ENCODE measurements at regions not wholly inside any gene's neighbourhood (a gene's known extent, or its start where the extent isn't known, plus 50 kb on each side); places are given as distances from the start of the nearest gene placed in this dataset.

GRCh38 chr2:191515551-191515950 lies 162.4 kb upstream of the NABP1 start:
- H4K20me1 ChIP-seq (ENCODE audit: insufficient read depth), result no peaks in the 10 kb centered on the region
- TF ChIP-seq CTCF (conservative IDR thresholded peaks at IDR 0.05; ENCODE audit: low read depth, low read length), result no peak
- H3K4me3 ChIP-seq (IDR thresholded peaks at IDR 0.05; ENCODE audit: insufficient read depth, low read depth, low read length), result no peak overlapping the region
- no peaks in the 10 kb centered on the region for H3K79me2 ChIP-seq (ENCODE audit: insufficient read depth, low read depth)
- H3K4me1 ChIP-seq (ENCODE audit: low read depth, poor library complexity, severe bottlenecking), result no peaks in the 10 kb centered on the region
- no peaks in the 10 kb centered on the region for H3K27me3 ChIP-seq (ENCODE audit: insufficient read depth, low read depth)
- H2AFZ ChIP-seq (ENCODE audit: low read depth), result no peak overlapping the region
- H3K27ac ChIP-seq, result no peak overlapping the region
- no peaks in the 10 kb centered on the region for H3K36me3 ChIP-seq (ENCODE audit: insufficient read depth)
- H3K4me2 ChIP-seq, result no peak overlapping the region
- H3K9ac ChIP-seq, result no peak overlapping the region

- Histone ChIP-seq H3K4me2 (no peak overlapping the region), H3K79me2 (ENCODE audit: insufficient read depth, low read depth) (no peaks in the 10 kb centered on the region), H4K20me1 (ENCODE audit: insufficient read depth) (no peaks in the 10 kb centered on the region), H3K36me3 (ENCODE audit: insufficient read depth) (no peaks in the 10 kb centered on the region), H3K9ac (no peak overlapping the region), H2AFZ (ENCODE audit: low read depth) (no peak overlapping the region), H3K4me3 (IDR thresholded peaks at IDR 0.05; ENCODE audit: insufficient read depth, low read depth, low read length) (no peak overlapping the region), H3K27ac (no peak overlapping the region), H3K4me1 (ENCODE audit: low read depth, poor library complexity, severe bottlenecking) (no peaks in the 10 kb centered on the region), H3K27me3 (ENCODE audit: insufficient read depth, low read depth) (no peaks in the 10 kb centered on the region)
- TF ChIP-seq CTCF (conservative IDR thresholded peaks at IDR 0.05; ENCODE audit: low read depth, low read length), result no peak
Observed at GRCh38 chr2:191516260-191516659, 161.7 kb upstream of the NABP1 start.

- H3K9ac ChIP-seq, result no peak overlapping the region
- no peak overlapping the region for H3K4me2 ChIP-seq
- no peaks in the 10 kb centered on the region for H3K27me3 ChIP-seq (ENCODE audit: insufficient read depth, low read depth)
- H3K27ac ChIP-seq, result no peak overlapping the region
- no peaks in the 10 kb centered on the region for H3K79me2 ChIP-seq (ENCODE audit: insufficient read depth, low read depth)
- no peaks in the 10 kb centered on the region for H3K36me3 ChIP-seq (ENCODE audit: insufficient read depth)
- no peak overlapping the region for H3K4me3 ChIP-seq (IDR thresholded peaks at IDR 0.05; ENCODE audit: insufficient read depth, low read depth, low read length)
- H4K20me1 ChIP-seq (ENCODE audit: insufficient read depth), result no peaks in the 10 kb centered on the region
- H2AFZ ChIP-seq (ENCODE audit: low read depth), result no peak overlapping the region
- no peaks in the 10 kb centered on the region for H3K4me1 ChIP-seq (ENCODE audit: low read depth, poor library complexity, severe bottlenecking)
- TF ChIP-seq CTCF (conservative IDR thresholded peaks at IDR 0.05; ENCODE audit: low read depth, low read length), result peak; percentile 84
Observed at GRCh38 chr2:191521608-191522208, 156.2 kb upstream of the NABP1 start.

- Histone ChIP-seq H3K36me3 (ENCODE audit: insufficient read depth) (no peaks in the 10 kb centered on the region), H3K4me3 (IDR thresholded peaks at IDR 0.05; ENCODE audit: insufficient read depth, low read depth, low read length) (no peak overlapping the region)
- TF ChIP-seq CTCF (conservative IDR thresholded peaks at IDR 0.05; ENCODE audit: low read depth, low read length), result no peak
Observed at GRCh38 chr2:191522478-191523120, 155.3 kb upstream of the NABP1 start.

More at GRCh38 chr2:191522478-191523120, 155.3 kb upstream of the NABP1 start:
- H3K79me2 ChIP-seq (ENCODE audit: insufficient read depth, low read depth), result no peaks in the 10 kb centered on the region
- no peaks in the 10 kb centered on the region for H3K4me1 ChIP-seq (ENCODE audit: low read depth, poor library complexity, severe bottlenecking)
- no peak overlapping the region for H3K9ac ChIP-seq
- no peak overlapping the region for H3K27ac ChIP-seq
- H2AFZ ChIP-seq (ENCODE audit: low read depth), result no peak overlapping the region
- H3K4me2 ChIP-seq, result no peak overlapping the region
- no peaks in the 10 kb centered on the region for H4K20me1 ChIP-seq (ENCODE audit: insufficient read depth)
- H3K27me3 ChIP-seq (ENCODE audit: insufficient read depth, low read depth), result no peaks in the 10 kb centered on the region
